Spinal cord (tissue), 9 donors: ENCODE measurements at regions not wholly inside any gene's neighbourhood (a gene's known extent, or its start where the extent isn't known, plus 50 kb on each side); places are given as distances from the start of the nearest gene placed in this dataset.

Experiments
- DNase-seq, 6 donors: peaks; one replicate each; pipeline versions ENCODE4 v3.0.0 to v3.0.0-alpha.2; 2013 to 2015; ENCODE audit warnings: low spot score in 6 of 6, low read depth in 4 of 6
- H3K27ac ChIP-seq: one replicate; pipeline ENCODE4 v1.5.1; 2013; ENCODE audit warnings: low read depth, low read length, control low read depth
- H3K27me3 ChIP-seq: one replicate; pipeline ENCODE4 v1.6.1; 2013; ENCODE audit warnings: low read length; ENCODE audit not compliant: control insufficient read depth, insufficient read depth
- H3K36me3 ChIP-seq: one replicate; pipeline ENCODE4 v1.6.1; 2013; ENCODE audit warnings: low read length; ENCODE audit not compliant: control insufficient read depth, insufficient read depth
- H3K4me1 ChIP-seq: one replicate; pipeline ENCODE4 v1.6.1; 2013; ENCODE audit warnings: low read length; ENCODE audit not compliant: control insufficient read depth, insufficient read depth
- H3K4me3 ChIP-seq: one replicate; pipeline ENCODE4 v1.5.1; 2013; ENCODE audit warnings: low read depth, low read length, control low read depth
- H3K9me3 ChIP-seq: one replicate; pipeline ENCODE4 v1.6.1; 2013; ENCODE audit warnings: low read length; ENCODE audit not compliant: control insufficient read depth, insufficient read depth
- WGBS: methylation state at CpG from one replicate; pipeline ENCODE4 v1.1.5; 2013; ENCODE audit warnings: missing lambda C conversion rate; ENCODE audit not compliant: insufficient coverage; 5-methylcytosine and 5-hydroxymethylcytosine counted together
- donor health status: healthy.

DNA sequence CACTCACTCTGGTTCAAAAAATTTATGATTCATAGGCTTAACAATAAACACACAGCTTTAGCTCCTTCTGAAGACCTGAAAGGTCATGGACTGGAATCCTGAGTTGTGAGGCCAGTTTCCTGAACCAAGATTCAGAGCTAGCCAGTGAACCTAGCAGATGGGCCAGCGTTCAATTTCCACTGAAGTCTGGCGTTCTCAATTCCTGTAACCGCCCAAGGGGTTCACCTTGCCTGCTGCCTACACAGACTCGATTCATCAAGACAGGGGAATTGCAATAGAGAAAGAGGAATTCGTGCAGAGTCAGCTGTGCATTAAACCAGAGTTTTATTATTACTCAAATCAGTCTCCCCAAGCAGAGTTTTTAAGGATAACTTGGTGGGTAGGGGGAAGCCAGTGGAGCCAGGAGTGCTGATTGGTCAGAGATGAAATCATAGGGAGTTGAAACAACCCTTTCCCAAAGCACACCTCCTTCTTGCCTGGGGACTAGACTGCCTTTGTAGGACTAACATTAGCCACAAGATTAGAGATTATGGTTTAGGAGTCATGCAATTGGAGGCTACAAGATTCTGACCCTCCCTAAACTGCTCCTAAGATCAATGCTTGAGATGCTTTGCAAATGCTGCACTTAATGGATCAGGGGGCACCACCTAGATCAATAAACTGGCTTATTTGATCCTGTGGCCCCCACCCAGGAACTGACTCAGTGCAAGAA is 117.5 kb upstream of the SHB start:
- Histone ChIP-seq H3K27me3 (no peaks in the 10 kb centered on the region), H3K36me3 (no peaks in the 10 kb centered on the region), H3K27ac (no peak overlapping the region), H3K4me3 (no peak overlapping the region), H3K9me3 (no peaks in the 10 kb centered on the region), H3K4me1 (no peaks in the 10 kb centered on the region)
- 100% methylated on average over 1 of the region's 5 CpGs for WGBS
- DNase-seq = peak in 1 of 6 donors; percentile 31

DNA sequence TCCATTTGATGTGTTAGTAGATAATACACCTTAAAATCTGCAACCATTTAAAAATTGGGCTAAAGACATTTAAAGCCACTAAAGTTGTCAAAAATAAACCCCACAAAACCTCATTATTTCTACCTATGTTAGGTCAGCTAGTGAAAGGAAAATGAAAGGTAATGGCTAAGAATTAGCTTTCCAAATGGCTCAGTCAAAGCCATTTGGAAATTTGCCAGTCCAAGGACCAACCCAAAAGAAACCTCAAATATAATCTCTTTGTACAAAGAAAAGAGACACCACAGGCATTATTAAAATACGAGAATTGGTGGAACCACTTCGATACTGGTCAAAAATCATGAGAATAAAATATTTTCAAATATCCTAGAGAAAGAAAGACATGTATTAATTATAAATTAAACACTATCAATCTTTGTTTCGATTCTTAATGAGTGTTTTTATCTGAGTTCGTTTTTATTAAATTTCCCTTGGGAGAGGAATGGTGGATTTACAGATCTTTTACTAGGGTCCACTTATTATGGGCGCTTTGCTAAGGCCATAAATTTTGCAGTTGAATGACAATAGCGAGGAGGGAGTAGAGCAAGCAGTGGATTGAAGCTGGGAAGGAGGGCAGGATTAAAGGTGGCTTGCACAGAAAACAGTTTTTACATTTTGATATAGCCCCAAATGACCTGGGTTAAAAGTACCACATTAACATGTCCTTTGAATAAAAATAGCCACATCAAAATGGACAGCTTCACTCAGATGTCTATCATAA is 116.8 kb upstream of the SHB start:
- WGBS = no CpG with 5 or more reads among the region's 6 CpGs
- Histone ChIP-seq H3K27ac (no peak overlapping the region), H3K27me3 (no peaks in the 10 kb centered on the region), H3K4me3 (no peak overlapping the region), H3K9me3 (no peaks in the 10 kb centered on the region), H3K4me1 (no peaks in the 10 kb centered on the region), H3K36me3 (no peaks in the 10 kb centered on the region)
- no peak for DNase-seq

- no peak for DNase-seq
These were observed 115.1 kb upstream of the SHB start for GRCh38 chr9:38183994-38184568.

GRCh38 chr9:38182321-38182720 is 113.3 kb upstream of the SHB start:
- Histone ChIP-seq H3K27ac (no peak overlapping the region), H3K4me3 (no peak overlapping the region)
- DNase-seq = no peak

More at GRCh38 chr9:38183994-38184568, 115.1 kb upstream of the SHB start:
- Histone ChIP-seq H3K4me3 (no peak overlapping the region), H3K27ac (no peak overlapping the region), H3K4me1 (no peaks in the 10 kb centered on the region), H3K9me3 (no peaks in the 10 kb centered on the region), H3K36me3 (no peaks in the 10 kb centered on the region), H3K27me3 (no peaks in the 10 kb centered on the region)

DNA sequence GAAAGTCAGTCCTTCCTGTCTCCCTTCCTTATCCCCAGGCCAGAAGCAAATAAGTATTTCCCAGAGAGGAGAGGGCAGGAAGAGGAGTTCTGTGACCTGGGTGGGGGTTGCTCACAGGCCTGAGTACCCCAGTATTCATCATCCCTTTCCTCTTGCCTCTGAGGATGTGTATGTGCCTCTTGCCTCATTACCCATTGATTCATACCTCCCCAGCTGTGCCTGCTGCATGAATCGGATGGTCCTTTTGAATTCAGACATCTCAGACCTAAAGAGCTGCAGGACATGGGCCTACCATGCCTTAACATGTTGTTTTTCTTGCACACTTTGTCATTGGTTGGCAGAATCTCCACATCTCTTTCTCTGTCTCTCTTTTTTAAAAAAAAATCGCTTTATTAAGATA is 112.8 kb upstream of the SHB start:
- Histone ChIP-seq H3K27ac (no peak overlapping the region), H3K36me3 (no peaks in the 10 kb centered on the region), H3K4me3 (no peak overlapping the region), H3K9me3 (no peaks in the 10 kb centered on the region), H3K4me1 (no peaks in the 10 kb centered on the region), H3K27me3 (no peaks in the 10 kb centered on the region)
- no peak for DNase-seq
- WGBS = 33% methylated on average over 1 of the region's 2 CpGs

More at GRCh38 chr9:38182321-38182720, 113.3 kb upstream of the SHB start:
- H3K36me3 ChIP-seq = no peaks in the 10 kb centered on the region
- H3K27me3 ChIP-seq = no peaks in the 10 kb centered on the region
- H3K4me1 ChIP-seq = no peaks in the 10 kb centered on the region
- no peaks in the 10 kb centered on the region for H3K9me3 ChIP-seq

DNA sequence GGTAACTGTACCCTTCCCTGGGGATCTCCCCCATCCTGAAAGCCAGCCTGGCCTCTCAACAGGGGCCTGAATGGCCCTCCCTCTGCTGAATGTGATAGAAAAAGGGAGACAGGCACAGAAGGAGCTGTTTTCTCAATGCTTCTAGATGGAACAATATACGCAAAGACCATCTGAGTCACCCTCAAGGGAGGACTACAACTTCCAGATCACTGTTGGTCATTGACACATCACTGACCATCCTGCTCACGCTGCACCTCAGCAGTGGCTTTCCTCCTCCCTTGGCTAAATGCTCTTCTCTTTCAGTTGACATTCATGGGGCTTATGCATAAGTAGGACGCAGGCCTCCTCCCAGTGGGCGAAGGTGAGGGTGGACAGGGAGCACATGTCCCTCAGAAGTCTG is 112.2 kb upstream of the SHB start:
- Histone ChIP-seq H3K27ac (no peak overlapping the region), H3K4me1 (no peaks in the 10 kb centered on the region), H3K4me3 (no peak overlapping the region), H3K27me3 (no peaks in the 10 kb centered on the region), H3K36me3 (no peaks in the 10 kb centered on the region), H3K9me3 (no peaks in the 10 kb centered on the region)
- 94% methylated on average over 4 of the region's 4 CpGs for WGBS
- DNase-seq = no peak

DNA sequence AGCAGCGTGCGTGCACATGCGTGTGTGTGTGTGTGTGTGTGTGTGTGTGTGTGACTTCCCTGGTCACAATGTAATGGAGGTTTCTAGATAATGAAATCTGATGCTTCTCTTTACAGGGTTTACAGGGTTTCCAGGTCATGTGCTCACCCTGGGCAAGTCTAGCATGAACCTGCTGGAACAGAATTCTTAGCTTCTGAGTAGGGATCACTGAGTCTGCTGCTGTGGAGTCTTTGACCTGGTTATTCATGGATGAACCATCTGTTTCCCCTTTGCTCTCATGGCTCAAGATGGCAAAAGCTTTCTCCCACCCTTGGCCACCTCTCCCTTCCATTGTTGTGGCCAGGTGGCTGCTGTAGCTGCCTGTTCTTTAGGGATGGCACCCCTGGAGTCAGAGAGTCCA is 111.6 kb upstream of the SHB start:
- Histone ChIP-seq H3K27ac (no peak overlapping the region), H3K9me3 (no peaks in the 10 kb centered on the region), H3K27me3 (no peaks in the 10 kb centered on the region), H3K36me3 (no peaks in the 10 kb centered on the region), H3K4me1 (no peaks in the 10 kb centered on the region), H3K4me3 (no peak overlapping the region)
- no peak for DNase-seq
- 87% methylated on average over 3 of the region's 3 CpGs for WGBS

DNA sequence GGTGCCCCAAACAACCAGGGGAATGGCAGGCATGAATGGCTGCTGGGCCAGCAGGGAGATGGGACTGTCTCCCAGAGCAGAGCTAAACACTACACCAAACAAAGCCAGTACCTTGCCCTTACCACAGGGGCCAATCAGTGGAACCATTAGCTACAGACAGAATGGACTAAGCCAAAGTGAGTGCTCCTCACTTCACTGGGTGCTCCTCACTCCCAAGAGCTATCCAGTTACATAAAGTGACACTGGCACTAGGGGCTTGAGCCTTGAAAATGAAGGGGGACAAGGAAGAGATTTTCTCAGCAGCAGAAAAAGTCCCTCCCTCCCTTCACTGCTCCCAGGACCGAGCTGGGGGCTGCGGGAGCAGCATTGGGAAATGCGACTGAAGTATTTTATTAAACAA is 110.9 kb upstream of the SHB start:
- WGBS = no CpG with 5 or more reads among the region's 3 CpGs
- no peaks in the 10 kb centered on the region for H3K27me3 ChIP-seq
- H3K4me3 ChIP-seq = no peak overlapping the region
- no peak for DNase-seq
- no peaks in the 10 kb centered on the region for H3K36me3 ChIP-seq
- H3K4me1 ChIP-seq = no peaks in the 10 kb centered on the region
- no peak overlapping the region for H3K27ac ChIP-seq
- H3K9me3 ChIP-seq = no peaks in the 10 kb centered on the region

DNA sequence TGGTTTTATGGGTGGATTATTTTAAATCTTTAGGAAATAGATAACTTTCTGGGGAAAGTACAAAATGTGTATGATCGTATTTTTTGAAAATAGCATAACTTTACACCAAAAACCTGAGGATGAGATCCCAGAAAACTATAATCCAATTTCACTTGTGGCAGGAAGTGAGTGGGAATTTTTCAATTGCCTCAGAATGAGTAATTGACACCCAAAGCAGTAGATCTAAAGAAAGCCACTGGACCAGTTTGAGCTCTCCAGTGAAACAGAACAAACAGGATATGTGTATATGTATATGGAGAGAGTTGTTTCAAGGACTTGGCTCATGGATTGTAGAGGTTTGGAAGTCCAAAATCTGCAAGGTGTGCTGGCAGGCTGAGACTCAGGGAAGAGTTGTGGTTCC is 109.2 kb upstream of the SHB start:
- Histone ChIP-seq H3K4me3 (no peak overlapping the region), H3K4me1 (no peaks in the 10 kb centered on the region), H3K27me3 (no peaks in the 10 kb centered on the region), H3K9me3 (no peaks in the 10 kb centered on the region), H3K27ac (no peak overlapping the region), H3K36me3 (no peaks in the 10 kb centered on the region)
- no CpG with 5 or more reads among the region's 1 CpG for WGBS
- DNase-seq = no peak

DNA sequence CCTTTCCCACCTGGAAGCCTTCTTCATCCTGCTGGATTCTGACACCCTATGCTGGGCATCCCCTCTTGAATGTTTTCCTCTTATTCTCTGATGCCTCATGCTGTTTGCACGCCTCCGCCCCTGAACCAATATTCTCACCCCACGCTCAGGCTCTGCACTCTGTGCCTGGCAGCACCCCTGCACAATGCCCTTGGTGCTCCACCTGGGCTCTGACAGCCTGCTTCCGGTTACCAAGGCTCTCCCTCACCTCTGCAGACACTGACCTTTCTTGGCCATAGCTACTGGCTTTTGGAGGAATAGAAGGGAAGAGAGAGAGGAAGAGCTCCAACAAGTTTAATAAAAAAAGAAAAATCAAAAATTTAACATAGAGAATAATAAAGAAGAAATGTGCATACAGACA is 108.7 kb upstream of the SHB start:
- no peaks in the 10 kb centered on the region for H3K36me3 ChIP-seq
- DNase-seq = no peak
- H3K4me1 ChIP-seq = peaks cover 3% of the 10 kb centered on the region
- no peak overlapping the region for H3K4me3 ChIP-seq
- no peak overlapping the region for H3K27ac ChIP-seq
- no peaks in the 10 kb centered on the region for H3K9me3 ChIP-seq
- no peaks in the 10 kb centered on the region for H3K27me3 ChIP-seq
- 97% methylated on average over 3 of the region's 4 CpGs for WGBS
